NCI-H1417 treated with DMSO at 0.1 percent for 48 hours (cell line): ENCODE measurements at regions not wholly inside any gene's neighbourhood (a gene's known extent, or its start where the extent isn't known, plus 50 kb on each side); places are given as distances from the start of the nearest gene placed in this dataset.

Experiments used
- DNase-seq: peaks from one replicate; lab custom pipeline; 2025; lab: John Stamatoyannopoulos, UW

DNA sequence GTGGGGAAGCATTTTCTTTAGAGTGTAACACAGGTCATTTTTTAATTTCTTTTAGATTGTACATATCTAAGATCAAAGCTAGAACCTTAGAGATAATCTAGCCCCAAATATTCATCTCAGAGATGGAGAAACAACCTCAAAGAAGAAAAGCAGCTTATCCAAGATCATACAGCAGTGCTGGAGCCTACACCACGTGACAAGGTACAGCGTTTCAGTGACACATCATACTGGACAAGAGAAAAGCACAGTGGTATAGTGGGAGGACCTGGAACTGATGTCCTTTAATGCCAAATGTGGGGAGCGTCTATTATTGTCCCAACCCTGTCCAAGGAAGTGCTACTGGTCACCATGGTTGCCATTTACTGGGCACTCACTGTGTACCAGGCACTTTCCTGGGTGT is 445.8 kb downstream of the RPS24 start:
- DNase-seq = no peak

GRCh38 chr10:78481842-78482241 is 448.2 kb downstream of the RPS24 start:
- no peak for DNase-seq

DNA sequence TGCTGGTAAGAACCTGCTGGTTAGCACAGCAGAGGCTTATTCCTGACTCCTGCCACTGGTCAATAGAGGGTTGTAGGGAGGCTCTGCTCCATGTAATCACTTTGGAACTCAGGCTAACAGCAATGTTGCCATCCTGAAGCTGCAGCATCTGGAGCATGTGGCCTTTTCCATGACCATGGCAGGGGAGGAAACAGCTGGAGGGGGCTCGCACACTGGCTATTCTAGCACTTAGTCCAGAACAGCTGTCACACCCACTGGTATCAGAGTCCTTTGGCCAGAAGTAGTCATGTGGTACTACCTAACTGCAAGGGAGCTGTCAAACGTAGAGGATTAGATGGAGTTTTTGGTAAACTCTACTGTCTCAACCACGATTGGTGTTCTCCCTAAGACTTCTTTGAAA is 450.0 kb downstream of the RPS24 start:
- no peak for DNase-seq

- DNase-seq = no peak
Measured at GRCh38 chr10:78489034-78489433, 455.4 kb downstream of the RPS24 start.

GRCh38 chr10:78491812-78492211 is 458.1 kb downstream of the RPS24 start:
- DNase-seq = no peak

- no peak for DNase-seq
Measured at GRCh38 chr10:78492424-78492823, 458.8 kb downstream of the RPS24 start.

GRCh38 chr10:78494179-78494578 is 460.5 kb downstream of the RPS24 start:
- no peak for DNase-seq

DNA sequence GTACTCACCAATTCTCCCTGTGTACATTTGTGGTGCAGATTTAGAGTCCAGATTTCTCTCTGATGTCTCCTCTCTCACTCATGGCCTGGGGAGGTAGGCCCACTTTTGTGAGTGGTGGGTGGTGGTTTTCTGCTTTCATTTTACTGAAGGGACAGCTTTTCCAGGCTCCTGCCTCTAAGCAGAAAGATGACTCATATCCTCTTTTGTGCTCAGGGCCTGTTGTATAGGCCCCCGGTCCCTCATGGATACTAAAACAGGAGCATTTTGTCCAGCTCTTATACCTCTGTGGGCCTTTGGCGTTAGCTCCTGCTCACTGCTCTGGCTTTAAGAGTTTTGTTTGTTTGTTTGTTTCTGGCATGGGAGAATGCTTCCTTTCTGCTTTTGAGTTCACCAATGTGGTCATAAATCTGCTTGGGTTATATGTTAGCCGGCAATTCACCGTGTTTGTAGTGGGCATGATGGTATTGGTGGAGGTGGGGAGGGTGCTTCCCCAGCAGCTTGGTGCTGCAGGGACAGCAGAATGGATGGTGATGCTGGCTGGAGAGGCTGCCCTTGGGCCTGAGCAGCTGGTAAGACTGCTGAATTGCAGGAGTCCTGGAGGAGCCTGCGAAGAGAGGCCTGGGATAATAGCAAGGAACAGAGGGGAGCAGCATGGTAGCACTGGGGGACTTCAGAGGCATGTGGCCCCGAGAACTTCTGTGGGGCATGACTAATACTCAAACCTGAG is 468.7 kb downstream of the RPS24 start:
- DNase-seq = no peak

DNA sequence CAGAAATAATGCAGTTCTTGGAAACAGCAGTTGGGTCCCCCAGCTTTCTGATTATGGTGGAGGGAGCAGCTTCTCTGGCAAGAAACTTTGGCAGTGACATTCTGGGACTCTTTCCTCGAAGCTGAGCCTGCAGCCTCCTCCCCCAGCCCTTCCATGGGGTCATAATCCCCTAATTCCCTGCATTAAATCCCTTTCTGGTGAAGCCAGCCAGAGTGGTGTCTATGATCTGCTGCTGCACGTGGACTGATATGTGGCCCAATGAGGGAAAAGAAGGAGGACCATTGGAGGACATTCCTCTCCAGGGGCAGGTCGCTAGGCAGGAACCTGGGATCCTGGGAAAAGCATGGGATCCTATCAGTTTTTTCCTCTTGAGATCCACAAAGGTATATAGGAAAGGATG is 470.5 kb downstream of the RPS24 start:
- DNase-seq = no peak

DNA sequence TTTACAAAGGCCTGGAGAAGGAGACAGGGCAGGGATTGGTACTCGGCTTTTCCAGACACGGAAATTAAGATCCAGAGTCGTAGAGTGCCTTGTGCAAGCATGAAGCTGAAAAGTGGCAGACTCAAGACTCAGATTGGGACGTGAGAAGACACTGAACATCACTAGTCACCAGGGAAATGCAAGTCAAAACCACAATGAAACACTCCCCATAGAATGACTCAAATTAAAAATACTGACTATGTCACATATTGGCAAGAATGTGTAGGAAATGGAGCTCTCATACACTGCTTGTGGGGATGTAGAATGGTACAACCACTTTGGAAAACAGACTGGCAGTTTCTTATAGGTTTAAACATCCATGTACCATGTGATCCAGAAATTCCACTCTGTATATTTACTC is 472.0 kb downstream of the RPS24 start:
- no peak for DNase-seq

DNA sequence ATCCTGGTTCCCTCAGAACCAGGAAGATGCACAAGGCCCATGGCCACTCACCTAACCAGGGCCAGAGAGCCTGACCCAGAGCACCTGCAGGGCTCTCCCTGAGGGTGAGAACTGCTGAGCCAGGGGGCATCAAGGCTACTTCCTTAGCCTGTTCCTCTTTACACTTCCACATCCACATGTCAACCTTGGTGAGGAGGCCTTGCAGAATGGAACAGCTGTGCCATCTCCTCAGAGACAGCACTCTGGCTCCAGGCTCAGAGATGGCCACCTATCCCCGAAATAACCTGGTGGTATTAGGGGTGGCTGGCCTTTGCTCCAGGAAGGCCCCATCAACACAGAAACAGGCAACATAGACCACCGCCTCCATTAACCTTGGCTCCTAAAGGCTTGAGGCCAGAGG is 473.0 kb downstream of the RPS24 start:
- no peak for DNase-seq

- DNase-seq = no peak
Measured at GRCh38 chr10:78507510-78508160, 474.0 kb downstream of the RPS24 start.

GRCh38 chr10:78508955-78509748 is 475.5 kb downstream of the RPS24 start:
- DNase-seq = no peak

DNA sequence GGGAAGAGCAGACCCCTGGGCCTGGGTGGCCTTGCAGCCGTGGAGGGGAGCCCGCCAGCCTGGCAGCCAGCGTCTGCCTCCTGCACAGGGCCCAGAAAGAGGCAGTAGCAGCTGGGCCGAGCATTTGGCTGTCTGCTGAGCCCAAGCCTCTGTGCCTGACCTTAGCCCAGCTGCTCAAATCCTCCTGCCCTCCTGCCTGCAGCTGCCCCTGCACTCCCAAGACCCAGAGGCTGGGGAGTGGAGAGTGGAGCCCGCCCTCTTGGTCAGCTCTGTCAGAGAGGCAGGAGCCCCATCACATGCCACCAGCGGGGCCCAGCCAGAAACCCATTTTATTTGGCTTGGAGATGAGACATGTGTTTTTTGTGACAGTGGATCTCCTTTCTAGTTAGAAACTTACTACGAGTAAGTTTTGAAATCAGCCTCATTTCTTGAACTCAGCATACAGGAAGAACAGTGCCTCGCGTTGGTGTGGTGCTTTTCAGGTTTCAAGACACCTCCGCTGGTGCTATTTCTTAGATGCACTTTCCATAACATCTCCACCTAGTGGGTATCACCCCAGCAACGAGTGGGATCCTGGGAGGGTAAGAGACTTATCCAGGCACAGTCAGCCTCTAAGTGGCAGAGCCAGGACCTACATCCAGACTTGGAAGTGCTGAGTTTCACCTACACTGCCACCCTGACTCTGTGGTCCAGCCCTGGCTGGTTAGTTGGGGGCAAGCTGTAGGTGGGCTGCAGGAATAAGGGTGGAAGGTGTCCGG is 477.1 kb downstream of the RPS24 start:
- no peak for DNase-seq

GRCh38 chr10:78511324-78512204 is 477.9 kb downstream of the RPS24 start:
- DNase-seq = no peak

- DNase-seq = no peak
Measured at GRCh38 chr10:78512205-78512550, 478.5 kb downstream of the RPS24 start.

DNA sequence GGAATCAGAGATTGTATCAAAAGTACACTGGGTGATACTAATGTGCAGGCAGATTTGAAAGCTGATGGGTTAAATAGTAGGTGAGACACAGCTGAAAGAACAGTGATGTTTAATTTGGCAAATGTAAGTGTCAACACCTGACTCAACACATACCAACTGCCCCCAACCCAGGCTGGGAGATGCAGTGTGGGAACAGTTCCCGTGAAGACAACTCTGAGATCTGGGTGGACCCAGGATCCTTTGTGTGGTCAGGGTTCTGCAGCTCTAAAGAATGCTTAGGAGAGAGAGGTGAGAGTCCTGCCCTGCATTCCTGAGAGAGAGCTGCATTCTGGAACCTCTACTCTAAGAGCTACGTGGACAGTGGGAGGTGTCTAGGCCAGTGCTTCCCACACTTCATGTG is 479.7 kb downstream of the RPS24 start:
- no peak for DNase-seq

GRCh38 chr10:78513986-78514385 is 480.3 kb downstream of the RPS24 start:
- DNase-seq = no peak

GRCh38 chr10:78514459-78514858 is 480.8 kb downstream of the RPS24 start:
- DNase-seq = no peak

GRCh38 chr10:78515038-78515872 is 481.6 kb downstream of the RPS24 start:
- no peak for DNase-seq

DNA sequence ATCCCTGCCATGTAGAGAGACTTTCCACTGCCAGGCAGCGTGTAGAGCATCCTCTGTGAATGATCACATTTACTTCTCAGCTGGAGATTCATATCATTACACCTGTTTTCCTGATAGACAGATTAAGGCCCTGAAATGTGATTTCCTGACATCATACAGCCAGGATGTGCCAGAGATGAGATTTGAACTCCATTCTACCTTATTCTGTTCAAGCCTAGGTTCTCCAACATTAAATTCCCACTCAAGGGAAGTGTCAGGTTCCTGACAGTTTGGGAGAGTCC is 482.1 kb downstream of the RPS24 start:
- DNase-seq = no peak
